Psoas muscle (tissue), 7 donors: ENCODE measurements at regions not wholly inside any gene's neighbourhood (a gene's known extent, or its start where the extent isn't known, plus 50 kb on each side); places are given as distances from the start of the nearest gene placed in this dataset.

ENCODE experiments used
- ATAC-seq, 4 donors: fragments of 200-7000 bp; cut with Tn5 transposase; one replicate each; pipeline ENCODE4 v1.9.1; 2020; ENCODE audit warnings: moderate library complexity in 3 of 4, mild to moderate bottlenecking in 2 of 4
- DNase-seq, 2 donors: peaks; one replicate each; pipeline ENCODE4 v3.0.0-alpha.2; 2020
- H3K27ac ChIP-seq: fragments of 200-600 bp; one replicate; pipeline ENCODE4 v1.8.0; 2022
- H3K27me3 ChIP-seq, 3 donors: fragments of 200-600 bp in 1 of 3; one replicate each; pipeline versions ENCODE4 v1.6.1 to v1.8.0; 2013 to 2022; ENCODE audit warnings: low read length in 2 of 3, mild to moderate bottlenecking in 2 of 3, moderate library complexity in 1 of 3; ENCODE audit not compliant: insufficient read depth in 3 of 3
- H3K36me3 ChIP-seq, 2 donors: fragments of 200-600 bp in 1 of 2; one replicate each; pipeline versions ENCODE4 v1.6.1 to v1.8.0; 2013 to 2022; ENCODE audit warnings: low read depth in 1 of 2, mild to moderate bottlenecking in 1 of 2, moderate library complexity in 1 of 2; ENCODE audit not compliant: insufficient read depth in 1 of 2
- H3K4me1 ChIP-seq: fragments of 200-600 bp; one replicate; pipeline ENCODE4 v1.8.0; 2022
- H3K4me3 ChIP-seq: fragments of 200-600 bp; one replicate; pipeline ENCODE4 v1.8.0; 2022; ENCODE audit warnings: mild to moderate bottlenecking
- H3K9me3 ChIP-seq: fragments of 200-600 bp; one replicate; pipeline ENCODE4 v1.8.0; 2022
- CTCF ChIP-seq: fragments of 200-600 bp; IDR thresholded peaks from one replicate; pipeline ENCODE4 v1.8.0; 2022; ENCODE audit warnings: antibody characterized with exemption
- WGBS, 3 donors: extraction: QIAGEN DNeasy Blood & Tissue Kit; methylation state at CpG; one replicate each; pipeline versions ENCODE4 v1.1.6 to v1.1.7; 2013; 5-methylcytosine and 5-hydroxymethylcytosine counted together
- intact Hi-C, 2 donors: fragments of 100-400 bp; cut with DNase I; formaldehyde crosslinking; loops; one replicate each; pipeline versions ENCODE4 v1.11.0 to v1.14.2; 2022
- donor health status: healthy with polysubstance abuse.
- donor health status: DM: no; HTN: no; CAD: no; lungs with moderate emphysema.
- donor health status: Bipolar disorder and iron deficiency.
- donor health status: healthy.
- donor health status: DM: yes; HTN: yes; CAD: no.
- donor health status: DM: no; HTN: no; CAD: no.
- donor health status: DM: yes; HTN: yes; CAD: no.

GRCh38 chr2:123624816-123625215 is 400.3 kb upstream of the CNTNAP5 start:
- intact Hi-C loops = no loop called here
- Histone ChIP-seq H3K4me3 (no peak overlapping the region), H3K27me3 (no peaks in the 10 kb centered on the region), H3K9me3 (no peaks in the 10 kb centered on the region), H3K27ac (no peak overlapping the region), H3K36me3 (no peaks in the 10 kb centered on the region), H3K4me1 (no peaks in the 10 kb centered on the region)
- 84 to 91% (median 91%) methylated on average over 3 of the region's 3 CpGs for WGBS, 3 donors
- no peak for DNase-seq
- TF ChIP-seq CTCF = no peak
- no peak for ATAC-seq

- WGBS, 3 donors = 37 to 90% (median 75%) methylated on average over 1 of the region's 1 CpG
- Histone ChIP-seq H3K27me3 (no peaks in the 10 kb centered on the region), H3K27ac (no peak overlapping the region), H3K9me3 (no peaks in the 10 kb centered on the region), H3K4me1 (no peaks in the 10 kb centered on the region), H3K4me3 (no peak overlapping the region), H3K36me3 (no peaks in the 10 kb centered on the region)
- ATAC-seq (no peak), DNase-seq (no peak)
- TF ChIP-seq CTCF = no peak
- intact Hi-C loops = no loop called here
These were observed 388.9 kb upstream of the CNTNAP5 start for GRCh38 chr2:123636232-123636631.

GRCh38 chr2:123640685-123641335 is 384.3 kb upstream of the CNTNAP5 start:
- 88 to 90% (median 89%) methylated on average over 4 of the region's 4 CpGs for WGBS, 3 donors
- no peak for TF ChIP-seq CTCF
- Histone ChIP-seq H3K4me1 (no peaks in the 10 kb centered on the region), H3K27ac (no peak overlapping the region), H3K27me3 (no peaks in the 10 kb centered on the region), H3K36me3 (no peaks in the 10 kb centered on the region), H3K4me3 (no peak overlapping the region), H3K9me3 (no peaks in the 10 kb centered on the region)
- ATAC-seq (no peak), DNase-seq (no peak)
- intact Hi-C loops = no loop called here

GRCh38 chr2:123644053-123644452 is 381.0 kb upstream of the CNTNAP5 start:
- no peak for DNase-seq
- Histone ChIP-seq H3K27me3 (no peaks in the 10 kb centered on the region), H3K9me3 (no peaks in the 10 kb centered on the region), H3K4me3 (no peak overlapping the region), H3K4me1 (no peaks in the 10 kb centered on the region), H3K36me3 (no peaks in the 10 kb centered on the region), H3K27ac (no peak overlapping the region)
- TF ChIP-seq CTCF = no peak
- no peak for ATAC-seq
- intact Hi-C loops = no loop called here

GRCh38 chr2:123648016-123648415 is 377.1 kb upstream of the CNTNAP5 start:
- Histone ChIP-seq H3K9me3 (no peaks in the 10 kb centered on the region), H3K4me1 (no peaks in the 10 kb centered on the region), H3K4me3 (no peak overlapping the region), H3K27ac (no peak overlapping the region), H3K36me3 (no peaks in the 10 kb centered on the region), H3K27me3 (no peaks in the 10 kb centered on the region)
- 58 to 65% (median 61%) methylated on average over 3 of the region's 3 CpGs for WGBS, 3 donors
- ATAC-seq (no peak), DNase-seq (no peak)
- intact Hi-C loops = no loop called here
- no peak for TF ChIP-seq CTCF
